H9 (cell line): ENCODE measurements at regions not wholly inside any gene's neighbourhood (a gene's known extent, or its start where the extent isn't known, plus 50 kb on each side); places are given as distances from the start of the nearest gene placed in this dataset.

Experiments used
- DNase-seq: peaks from one replicate; pipeline ENCODE4 v3.0.0-alpha.2; 2017
- H2AFZ ChIP-seq: one replicate; pipeline ENCODE4 v1.6.1; 2013; ENCODE audit warnings: mild to moderate bottlenecking, low read length, control low read depth, moderate library complexity
- H2AK5ac ChIP-seq: 2 replicates; pipeline ENCODE4 v1.6.1; 2013; ENCODE audit warnings: low read length, control low read depth, mixed read lengths; ENCODE audit not compliant: insufficient read length
- H2BK120ac ChIP-seq: one replicate; pipeline ENCODE4 v1.6.1; 2013; ENCODE audit warnings: low read depth, mild to moderate bottlenecking, low read length, control low read depth, inconsistent platforms; ENCODE audit not compliant: poor library complexity, severe bottlenecking
- H2BK12ac ChIP-seq: 2 replicates; pipeline ENCODE4 v1.6.1; 2013; ENCODE audit warnings: low read length, control low read depth, mixed read lengths, low read depth; ENCODE audit not compliant: insufficient read length
- H2BK15ac ChIP-seq: 2 replicates; pipeline ENCODE4 v1.6.1; 2013; ENCODE audit warnings: low read depth, low read length, control low read depth
- H2BK20ac ChIP-seq: one replicate; pipeline ENCODE4 v1.6.1; 2013; ENCODE audit warnings: low read depth, mild to moderate bottlenecking, low read length, control low read depth, inconsistent platforms; ENCODE audit not compliant: poor library complexity, severe bottlenecking
- H2BK5ac ChIP-seq: 2 replicates; pipeline ENCODE4 v1.6.1; 2013; ENCODE audit warnings: low read length, control low read depth, mixed read lengths; ENCODE audit not compliant: insufficient read length
- H3K14ac ChIP-seq: 2 replicates; pipeline ENCODE4 v1.6.1; 2013; ENCODE audit warnings: low read length, control low read depth; ENCODE audit not compliant: insufficient read depth
- H3K18ac ChIP-seq: 2 replicates; pipeline ENCODE4 v1.6.1; 2013; ENCODE audit warnings: low read depth, mild to moderate bottlenecking, mixed read lengths, low read length, control low read depth; ENCODE audit not compliant: insufficient read length
- H3K23ac ChIP-seq: 2 replicates; pipeline ENCODE4 v1.6.1; 2013; ENCODE audit warnings: low read length, control low read depth, mixed read lengths, low read depth; ENCODE audit not compliant: insufficient read length
- H3K23me2 ChIP-seq: 2 replicates; pipeline ENCODE4 v1.6.1; 2013; ENCODE audit warnings: low read depth, mild to moderate bottlenecking, mixed read lengths, low read length, control low read depth; ENCODE audit not compliant: insufficient read length, poor library complexity, severe bottlenecking
- H3K27ac ChIP-seq: 2 replicates; pipeline ENCODE4 v1.5.1; 2013; ENCODE audit warnings: low read length, control low read depth, mixed read lengths, low read depth; ENCODE audit not compliant: insufficient read length
- H3K27me3 ChIP-seq: 2 replicates; pipeline ENCODE4 v1.6.1; 2013; ENCODE audit warnings: low read length, control low read depth, inconsistent platforms; ENCODE audit not compliant: insufficient read depth
- H3K4ac ChIP-seq: 2 replicates; pipeline ENCODE4 v1.6.1; 2013; ENCODE audit warnings: low read depth, mild to moderate bottlenecking, control low read depth, inconsistent platforms, low read length, moderate library complexity
- H3K4me1 ChIP-seq: 2 replicates; pipeline ENCODE4 v1.6.1; 2013; ENCODE audit warnings: low read length, control low read depth, inconsistent platforms; ENCODE audit not compliant: insufficient read depth
- H3K4me2 ChIP-seq: 2 replicates; pipeline ENCODE4 v1.6.1; 2013; ENCODE audit warnings: low read length, control low read depth, mixed read lengths; ENCODE audit not compliant: insufficient read length, insufficient read depth
- H3K56ac ChIP-seq: 2 replicates; pipeline ENCODE4 v1.6.1; 2013; ENCODE audit warnings: low read depth, mild to moderate bottlenecking, mixed read lengths, low read length, control low read depth; ENCODE audit not compliant: insufficient read length
- H3K79me1 ChIP-seq: 2 replicates; pipeline ENCODE4 v1.6.1; 2013; ENCODE audit warnings: low read depth, mild to moderate bottlenecking, moderate library complexity, low read length, control low read depth, inconsistent platforms; ENCODE audit not compliant: insufficient read depth, poor library complexity, severe bottlenecking
- H3K79me2 ChIP-seq: 2 replicates; pipeline ENCODE4 v1.6.1; 2013; ENCODE audit warnings: low read length, control low read depth, inconsistent platforms; ENCODE audit not compliant: insufficient read depth
- H3K9ac ChIP-seq: 2 replicates; pipeline ENCODE4 v1.6.1; 2013; ENCODE audit warnings: low read length, control low read depth, mixed read lengths; ENCODE audit not compliant: insufficient read length; ENCODE audit errors: extremely low read depth
- H3K9me3 ChIP-seq: one replicate; pipeline ENCODE4 v1.6.1; 2013; ENCODE audit warnings: low read depth, low read length, inconsistent platforms; ENCODE audit not compliant: control insufficient read depth
- H3T11ph ChIP-seq: one replicate; pipeline ENCODE4 v1.6.1; 2013; ENCODE audit warnings: mild to moderate bottlenecking, low read length, control low read depth, inconsistent platforms
- H4K20me1 ChIP-seq: one replicate; pipeline ENCODE4 v1.6.1; 2013; ENCODE audit not compliant: control insufficient read depth, insufficient read length, insufficient read depth
- H4K5ac ChIP-seq: 2 replicates; pipeline ENCODE4 v1.6.1; 2013; ENCODE audit warnings: low read depth, mild to moderate bottlenecking, mixed read lengths, low read length, control low read depth; ENCODE audit not compliant: insufficient read length
- H4K8ac ChIP-seq: replicated peaks from 2 replicates; pipeline ENCODE4 v1.6.1; 2013; ENCODE audit warnings: low read length, control low read depth, mixed read lengths, low read depth; ENCODE audit not compliant: insufficient read length
- H4K91ac ChIP-seq: 2 replicates; pipeline ENCODE4 v1.6.1; 2013; ENCODE audit warnings: low read depth, mild to moderate bottlenecking, moderate library complexity, mixed read lengths, low read length, control low read depth; ENCODE audit not compliant: insufficient read length
- H3K27ac Mint-ChIP-seq, 3 experiments: 2 replicates in 2 of 3; 3 replicates in 1 of 3; pipeline ENCODE4 v1.8.0; 2020 to 2021; ENCODE audit warnings: mixed read lengths in 3 of 3, mild to moderate bottlenecking in 1 of 3, moderate library complexity in 1 of 3
- H3K27me3 Mint-ChIP-seq: 2 replicates; pipeline ENCODE4 v1.8.0; 2021; ENCODE audit warnings: low read depth, mild to moderate bottlenecking, moderate library complexity, mixed read lengths
- H3K36me3 Mint-ChIP-seq, 3 experiments: 2 replicates in 2 of 3; 3 replicates in 1 of 3; pipeline ENCODE4 v1.8.0; 2020 to 2021; ENCODE audit warnings: low read depth in 3 of 3, mixed read lengths in 3 of 3; ENCODE audit not compliant: insufficient read depth in 1 of 3
- H3K4me1 Mint-ChIP-seq, 2 experiments: 2 replicates each; pipeline ENCODE4 v1.8.0; 2020; ENCODE audit warnings: mixed read lengths in 2 of 2
- H3K4me3 Mint-ChIP-seq, 2 experiments: 2 replicates in 1 of 2; 3 replicates in 1 of 2; pipeline ENCODE4 v1.8.0; 2020 to 2021; ENCODE audit warnings: mild to moderate bottlenecking in 2 of 2, mixed read lengths in 2 of 2, moderate library complexity in 1 of 2
- H3K9me3 Mint-ChIP-seq, 2 experiments: 2 replicates in 1 of 2; 3 replicates in 1 of 2; pipeline ENCODE4 v1.8.0; 2020; ENCODE audit warnings: mild to moderate bottlenecking in 2 of 2, mixed read lengths in 2 of 2, moderate library complexity in 1 of 2
- CTCF ChIP-seq: fragments of 200-600 bp; sonication (generic); conservative IDR thresholded peaks from 3 replicates; pipeline ENCODE4 v1.8.0; 2021; ENCODE audit warnings: antibody characterized with exemption, mild to moderate bottlenecking
- WGBS: extraction: QIAGEN DNeasy Blood & Tissue Kit; methylation state at CpG from one replicate; pipeline ENCODE4 v1.1.7; 2013; ENCODE audit warnings: missing lambda C conversion rate, low lambda C conversion rate, mixed read lengths; ENCODE audit not compliant: insufficient read length; ENCODE audit errors: extremely low coverage; 5-methylcytosine and 5-hydroxymethylcytosine counted together

- Mint-ChIP-seq H3K4me3 (no peak overlapping the region), H3K36me3 (peaks cover 14 to 31% (median 21%) of the 10 kb centered on the region in 3 experiments), H3K27me3 (no peaks in the 10 kb centered on the region), H3K9me3 (peaks cover 19 to 24% of the 10 kb centered on the region in 2 experiments), H3K4me1 (no peaks in the 10 kb centered on the region), H3K27ac (no peak overlapping the region)
- H3K4me2 ChIP-seq = no peak overlapping the region
- no peak overlapping the region for H4K91ac ChIP-seq
- H4K20me1 ChIP-seq = no peaks in the 10 kb centered on the region
- H2BK120ac ChIP-seq = no peak overlapping the region
- no CpG with 5 or more reads among the region's 3 CpGs for WGBS
- no peak overlapping the region for H2BK20ac ChIP-seq
- H3K18ac ChIP-seq = no peak overlapping the region
- no peak overlapping the region for H3K4ac ChIP-seq
- H3T11ph ChIP-seq = no peak overlapping the region
- H4K8ac ChIP-seq = no peak overlapping the region
- H3K27ac ChIP-seq = no peak overlapping the region
- no peak overlapping the region for H2BK15ac ChIP-seq
- no peaks in the 10 kb centered on the region for H3K27me3 ChIP-seq
- H4K5ac ChIP-seq = no peak overlapping the region
- H2BK12ac ChIP-seq = no peak overlapping the region
- H3K9ac ChIP-seq = no peak overlapping the region
- no peaks in the 10 kb centered on the region for H3K23me2 ChIP-seq
- H3K56ac ChIP-seq = no peak overlapping the region
- H3K23ac ChIP-seq = no peak overlapping the region
- no peak overlapping the region for H3K14ac ChIP-seq
- H3K79me2 ChIP-seq = no peaks in the 10 kb centered on the region
- peaks cover 9% of the 10 kb centered on the region for H3K9me3 ChIP-seq
- no peak overlapping the region for H2AFZ ChIP-seq
- H3K4me1 ChIP-seq = no peaks in the 10 kb centered on the region
- DNase-seq = no peak
- no peak for TF ChIP-seq CTCF
- H2BK5ac ChIP-seq = no peak overlapping the region
- no peaks in the 10 kb centered on the region for H3K79me1 ChIP-seq
- no peak overlapping the region for H2AK5ac ChIP-seq
These were observed 790.0 kb downstream of the PCDH18 start for GRCh38 chr4:136742333-136742732.
